Right lobe of liver (tissue), 4 donors: ENCODE measurements at regions not wholly inside any gene's neighbourhood (a gene's known extent, or its start where the extent isn't known, plus 50 kb on each side); places are given as distances from the start of the nearest gene placed in this dataset.

Experiments used
- CTCF ChIP-seq, 4 donors: fragments of 200-600 bp in 3 of 4; fragments of 450-650 bp in 1 of 4; IDR thresholded peaks; one replicate each; pipeline versions ENCODE4 v1.5.1 to v1.8.0; 2016 to 2022; ENCODE audit warnings: antibody characterized with exemption in 4 of 4, mild to moderate bottlenecking in 2 of 4
- POLR2A ChIP-seq: fragments of 450-650 bp; IDR thresholded peaks from one replicate; pipeline ENCODE4 v1.6.1; 2017; ENCODE audit warnings: antibody characterized with exemption, mild to moderate bottlenecking
- donor health status: DM: no; HTN: no; CAD: no.
- donor health status: DM: no; HTN: no; CAD: no.
- donor health status: DM: no; HTN: yes; CAD: no.

- TF ChIP-seq CTCF (IDR thresholded peaks at IDR 0.05) (no peak), POLR2A (no peak)
Measured at GRCh38 chr6:34638834-34639736, 57.5 kb downstream of the ILRUN start.
